GM12878 (cell line): ENCODE measurements at regions not wholly inside any gene's neighbourhood (a gene's known extent, or its start where the extent isn't known, plus 50 kb on each side); places are given as distances from the start of the nearest gene placed in this dataset.

Source experiments
- ATAC-seq: fragments of 200-7000 bp; cut with Tn5 transposase; 3 replicates; pipeline ENCODE4 v1.9.1; 2020; ENCODE audit warnings: mild to moderate bottlenecking, moderate library complexity
- BruUV-seq: library from RNA; stranded (reverse); fragments of 400-500 nt; replicated peaks from 2 replicates; lab custom pipeline; 2021; lab: Mats Ljungman, UMichigan
- CTCF ChIA-PET: fragments of 300-600 bp; sonication (Branson Sonifier 250); formaldehyde crosslinking; extraction: SDS; loops from one replicate; lab custom pipeline; 2021; ENCODE audit warnings: inconsistent platforms; lab: Yijun Ruan, JAX
- POLR2A ChIA-PET: fragments of 350-600 bp; formaldehyde crosslinking; extraction: SDS; loops from one replicate; lab custom pipeline; 2021; ENCODE audit warnings: inconsistent platforms; lab: Charles Lee
- RAD21 ChIA-PET: fragments of 300-600 bp; sonication (Branson Sonifier 250); formaldehyde crosslinking; loops from one replicate; lab custom pipeline; 2023; ENCODE audit warnings: antibody characterized with exemption; ENCODE audit not compliant: unreplicated experiment; lab: Charles Lee
- SMC1A ChIA-PET: fragments of 300-600 bp; sonication (Branson Sonifier 250); formaldehyde crosslinking; loops from one replicate; lab custom pipeline; 2023; ENCODE audit not compliant: unreplicated experiment, uncharacterized antibody; lab: Charles Lee
- DNase-seq: peaks from one replicate; pipeline ENCODE4 v3.0.0-alpha.2; 2011; ENCODE audit warnings: low read depth, low spot score
- FAIRE-seq: peaks from 3 replicates; lab custom pipeline; 2011; peaks lifted over from hg19 to GRCh38; lab: Jason Lieb, UNC
- H2AFZ ChIP-seq: 2 replicates; pipeline ENCODE4 v1.6.0; 2011; ENCODE audit warnings: low read depth, low read length, control low read depth; ENCODE audit not compliant: control insufficient read depth
- H3K27ac ChIP-seq: 2 replicates; pipeline ENCODE4 v1.5.1; 2011; ENCODE audit warnings: control low read depth; ENCODE audit not compliant: control insufficient read depth, insufficient read depth
- H3K27me3 ChIP-seq, 2 experiments: replicated peaks in 1 of 2; 2 replicates each; pipeline versions ENCODE4 v1.6.0 to v1.6.1; 2011; ENCODE audit warnings: low read length in 1 of 2; ENCODE audit not compliant: control insufficient read depth in 2 of 2, insufficient read depth in 2 of 2
- H3K36me3 ChIP-seq, 2 experiments: 2 replicates each; pipeline ENCODE4 v1.5.1; 2011; ENCODE audit warnings: low read length in 1 of 2; ENCODE audit not compliant: control insufficient read depth in 2 of 2, insufficient read depth in 2 of 2
- H3K4me1 ChIP-seq: 2 replicates; pipeline ENCODE4 v1.6.1; 2011; ENCODE audit warnings: mild to moderate bottlenecking, low read length, moderate library complexity, mixed read lengths; ENCODE audit not compliant: control insufficient read depth, insufficient read depth
- H3K4me2 ChIP-seq: 2 replicates; pipeline ENCODE4 v1.6.0; 2011; ENCODE audit warnings: control low read depth; ENCODE audit not compliant: control insufficient read depth, insufficient read depth
- H3K4me3 ChIP-seq: fragments of 200-600 bp; sonication (generic); 2 replicates; pipeline ENCODE4 v1.5.1; 2016
- H3K79me2 ChIP-seq: 2 replicates; pipeline ENCODE4 v1.6.0; 2011; ENCODE audit warnings: low read length; ENCODE audit not compliant: control insufficient read depth, insufficient read depth
- H3K9ac ChIP-seq: 2 replicates; pipeline ENCODE4 v1.8.0; 2011; ENCODE audit warnings: low read length, control low read depth, mixed read lengths; ENCODE audit not compliant: control insufficient read depth, insufficient read depth
- H3K9me3 ChIP-seq: replicated peaks from 3 replicates; pipeline ENCODE4 v1.5.1; 2011; ENCODE audit warnings: mild to moderate bottlenecking, low read length; ENCODE audit not compliant: control insufficient read depth, insufficient read depth
- H4K20me1 ChIP-seq: 2 replicates; pipeline ENCODE4 v1.6.0; 2011; ENCODE audit not compliant: control insufficient read depth, insufficient read depth
- ASH2L ChIP-seq: fragments of 300-600, 200-600 bp; sonication (generic); IDR thresholded peaks from 2 replicates; pipeline ENCODE4 v1.6.1; 2017; ENCODE audit warnings: low read depth, mild to moderate bottlenecking, borderline replicate concordance
- IRF4 ChIP-seq: IDR thresholded peaks from 2 replicates; pipeline ENCODE4 v1.6.1; 2011; ENCODE audit warnings: low read depth, low read length
- JUND ChIP-seq: IDR thresholded peaks from 2 replicates; pipeline ENCODE4 v1.6.1; 2012; ENCODE audit warnings: low read depth, mild to moderate bottlenecking, low read length, improper control_type of control experiment, moderate library complexity
- PML ChIP-seq: IDR thresholded peaks from 2 replicates; pipeline ENCODE4 v1.6.1; 2012; ENCODE audit warnings: low read length, inconsistent platforms
- RAD51 ChIP-seq: fragments of 450-650 bp; IDR thresholded peaks from 2 replicates; pipeline ENCODE4 v1.6.1; 2016; ENCODE audit warnings: moderate library complexity, mild to moderate bottlenecking, inconsistent platforms
- SMAD5 ChIP-seq: IDR thresholded peaks from 2 replicates; pipeline ENCODE4 v1.6.1; 2016; ENCODE audit warnings: antibody characterized with exemption, low read depth
- SPI1 ChIP-seq: IDR thresholded peaks from 2 replicates; pipeline ENCODE4 v1.6.1; 2011; ENCODE audit warnings: low read depth, mild to moderate bottlenecking, low read length, moderate library complexity, borderline replicate concordance; ENCODE audit not compliant: insufficient read depth
- TARDBP ChIP-seq: IDR thresholded peaks from 2 replicates; pipeline ENCODE4 v1.6.1; 2016; ENCODE audit warnings: borderline replicate concordance
- YBX1 ChIP-seq: fragments of 450-650 bp; IDR thresholded peaks from 2 replicates; pipeline ENCODE4 v1.6.1; 2016; ENCODE audit warnings: antibody characterized with exemption
- WGBS: methylation state at CpG from one replicate; pipeline ENCODE4 v1.1.6; 2016; ENCODE audit warnings: low lambda C conversion rate; ENCODE audit not compliant: insufficient replicate concordance, insufficient coverage; ENCODE audit errors: missing lambda C conversion rate; 5-methylcytosine and 5-hydroxymethylcytosine counted together
- in situ Hi-C: fragments of 300-500 bp; cut with MboI; formaldehyde crosslinking; loops from 9 replicates; pipeline ENCODE4 v1.14.3; 2018; ENCODE audit warnings: mixed read lengths
- intact Hi-C: fragments of 100-400 bp; cut with micrococcal nuclease; formaldehyde crosslinking; loops from one replicate; pipeline ENCODE4 v1.14.2; 2022; ENCODE audit not compliant: unreplicated experiment
- TF ChIP-seq, protein P1 (sequence below): IDR thresholded peaks from 2 replicates; pipeline ENCODE4 v1.6.1; 2011; ENCODE audit warnings: low read depth, low read length, improper control_type of control experiment, borderline replicate concordance
- TF ChIP-seq, protein P2 (sequence below): IDR thresholded peaks from 2 replicates; pipeline ENCODE4 v1.6.1; 2012; ENCODE audit warnings: low read depth, low read length, improper control_type of control experiment
- TF ChIP-seq, protein P3 (sequence below): fragments of 450-650 bp; IDR thresholded peaks from 2 replicates; pipeline ENCODE4 v1.6.1; 2016; ENCODE audit warnings: mild to moderate bottlenecking, moderate library complexity, borderline replicate concordance
- TF ChIP-seq, protein P4 (sequence below): fragments of 450-650 bp; formaldehyde crosslinking; IDR thresholded peaks from 2 replicates; pipeline ENCODE4 v1.5.0; 2022; ENCODE audit warnings: mild to moderate bottlenecking, missing genetic modification characterization

DNA sequence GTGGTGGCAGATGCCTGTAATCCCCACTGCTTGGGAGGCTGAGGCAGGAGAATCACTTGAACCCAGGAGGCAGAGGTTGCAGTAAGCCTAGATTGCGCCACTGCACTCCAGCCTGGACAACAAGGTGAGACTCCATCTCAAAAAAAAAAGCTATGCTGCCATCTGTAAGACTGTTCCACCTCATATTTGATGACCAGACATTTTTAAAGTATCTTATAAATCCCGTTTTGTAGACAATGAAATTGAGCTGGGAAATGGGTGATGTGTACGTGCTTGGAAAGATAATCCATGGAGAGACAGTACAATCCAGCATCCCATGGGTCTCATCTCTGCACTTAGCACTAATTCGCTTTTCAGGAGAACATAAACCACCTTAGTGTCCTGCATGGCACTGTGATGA is 126.5 kb upstream of the ATP5MC3 start (continued):
- no peak for TF ChIP-seq YBX1
- TF ChIP-seq, protein P1, sequence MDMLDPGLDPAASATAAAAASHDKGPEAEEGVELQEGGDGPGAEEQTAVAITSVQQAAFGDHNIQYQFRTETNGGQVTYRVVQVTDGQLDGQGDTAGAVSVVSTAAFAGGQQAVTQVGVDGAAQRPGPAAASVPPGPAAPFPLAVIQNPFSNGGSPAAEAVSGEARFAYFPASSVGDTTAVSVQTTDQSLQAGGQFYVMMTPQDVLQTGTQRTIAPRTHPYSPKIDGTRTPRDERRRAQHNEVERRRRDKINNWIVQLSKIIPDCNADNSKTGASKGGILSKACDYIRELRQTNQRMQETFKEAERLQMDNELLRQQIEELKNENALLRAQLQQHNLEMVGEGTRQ = no peak

DNA sequence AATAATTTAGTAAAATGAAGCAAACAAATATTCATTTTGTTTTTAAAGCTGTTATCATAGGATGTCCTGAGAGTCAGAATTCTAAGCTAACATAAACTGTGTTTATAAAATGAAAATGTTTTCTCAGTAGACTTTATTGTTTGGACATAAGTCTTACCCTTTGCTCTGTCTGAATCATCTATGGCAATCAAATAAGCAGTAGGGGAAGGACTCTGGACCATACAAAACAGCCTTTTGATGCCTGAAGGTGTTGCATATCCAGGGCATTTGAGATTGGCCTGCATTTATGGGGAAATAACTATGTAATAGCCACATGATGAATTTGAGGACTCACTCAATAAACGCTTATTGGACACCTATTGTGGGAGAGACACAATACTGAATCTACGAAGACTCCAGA is 123.0 kb upstream of the ATP5MC3 start:
- no peak overlapping the region for H3K9ac ChIP-seq
- DNase-seq (no peak), ATAC-seq (no peak), FAIRE-seq (no peak)
- ChIA-PET POLR2A (no interaction called here), RAD21 (no interaction called here), SMC1A (no interaction called here), CTCF (no interaction called here)
- no peaks in the 10 kb centered on the region for H3K79me2 ChIP-seq
- peaks cover 0 to 2% of the 10 kb centered on the region in 2 experiments; a peak in 1 of 4 replicates for H3K27me3 ChIP-seq
- no peak overlapping the region for H3K4me3 ChIP-seq
- H3K27ac ChIP-seq = no peak overlapping the region
- no peaks in the 10 kb centered on the region for H3K36me3 ChIP-seq
- in situ Hi-C loops (no loop called here), intact Hi-C loops (no loop called here)
- WGBS = 0% methylated on average over 2 of the region's 2 CpGs
- no peak overlapping the region for H2AFZ ChIP-seq
- no peak overlapping the region for H3K4me2 ChIP-seq
- H3K4me1 ChIP-seq = no peaks in the 10 kb centered on the region
- no peaks in the 10 kb centered on the region for H3K9me3 ChIP-seq
- no TSS peak for BruUV-seq
- TF ChIP-seq, protein P2, sequence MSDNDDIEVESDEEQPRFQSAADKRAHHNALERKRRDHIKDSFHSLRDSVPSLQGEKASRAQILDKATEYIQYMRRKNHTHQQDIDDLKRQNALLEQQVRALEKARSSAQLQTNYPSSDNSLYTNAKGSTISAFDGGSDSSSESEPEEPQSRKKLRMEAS = no peak
- TF ChIP-seq SPI1 (no peak), RAD51 (no peak), SMAD5 (no peak), TARDBP (no peak), ASH2L (no peak), JUND (no peak), PML (no peak), IRF4 (no peak)
- TF ChIP-seq, protein P3, sequence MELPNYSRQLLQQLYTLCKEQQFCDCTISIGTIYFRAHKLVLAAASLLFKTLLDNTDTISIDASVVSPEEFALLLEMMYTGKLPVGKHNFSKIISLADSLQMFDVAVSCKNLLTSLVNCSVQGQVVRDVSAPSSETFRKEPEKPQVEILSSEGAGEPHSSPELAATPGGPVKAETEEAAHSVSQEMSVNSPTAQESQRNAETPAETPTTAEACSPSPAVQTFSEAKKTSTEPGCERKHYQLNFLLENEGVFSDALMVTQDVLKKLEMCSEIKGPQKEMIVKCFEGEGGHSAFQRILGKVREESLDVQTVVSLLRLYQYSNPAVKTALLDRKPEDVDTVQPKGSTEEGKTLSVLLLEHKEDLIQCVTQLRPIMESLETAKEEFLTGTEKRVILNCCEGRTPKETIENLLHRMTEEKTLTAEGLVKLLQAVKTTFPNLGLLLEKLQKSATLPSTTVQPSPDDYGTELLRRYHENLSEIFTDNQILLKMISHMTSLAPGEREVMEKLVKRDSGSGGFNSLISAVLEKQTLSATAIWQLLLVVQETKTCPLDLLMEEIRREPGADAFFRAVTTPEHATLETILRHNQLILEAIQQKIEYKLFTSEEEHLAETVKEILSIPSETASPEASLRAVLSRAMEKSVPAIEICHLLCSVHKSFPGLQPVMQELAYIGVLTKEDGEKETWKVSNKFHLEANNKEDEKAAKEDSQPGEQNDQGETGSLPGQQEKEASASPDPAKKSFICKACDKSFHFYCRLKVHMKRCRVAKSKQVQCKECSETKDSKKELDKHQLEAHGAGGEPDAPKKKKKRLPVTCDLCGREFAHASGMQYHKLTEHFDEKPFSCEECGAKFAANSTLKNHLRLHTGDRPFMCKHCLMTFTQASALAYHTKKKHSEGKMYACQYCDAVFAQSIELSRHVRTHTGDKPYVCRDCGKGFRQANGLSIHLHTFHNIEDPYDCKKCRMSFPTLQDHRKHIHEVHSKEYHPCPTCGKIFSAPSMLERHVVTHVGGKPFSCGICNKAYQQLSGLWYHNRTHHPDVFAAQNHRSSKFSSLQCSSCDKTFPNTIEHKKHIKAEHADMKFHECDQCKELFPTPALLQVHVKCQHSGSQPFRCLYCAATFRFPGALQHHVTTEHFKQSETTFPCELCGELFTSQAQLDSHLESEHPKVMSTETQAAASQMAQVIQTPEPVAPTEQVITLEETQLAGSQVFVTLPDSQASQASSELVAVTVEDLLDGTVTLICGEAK = no peak
- TF ChIP-seq, protein P4, sequence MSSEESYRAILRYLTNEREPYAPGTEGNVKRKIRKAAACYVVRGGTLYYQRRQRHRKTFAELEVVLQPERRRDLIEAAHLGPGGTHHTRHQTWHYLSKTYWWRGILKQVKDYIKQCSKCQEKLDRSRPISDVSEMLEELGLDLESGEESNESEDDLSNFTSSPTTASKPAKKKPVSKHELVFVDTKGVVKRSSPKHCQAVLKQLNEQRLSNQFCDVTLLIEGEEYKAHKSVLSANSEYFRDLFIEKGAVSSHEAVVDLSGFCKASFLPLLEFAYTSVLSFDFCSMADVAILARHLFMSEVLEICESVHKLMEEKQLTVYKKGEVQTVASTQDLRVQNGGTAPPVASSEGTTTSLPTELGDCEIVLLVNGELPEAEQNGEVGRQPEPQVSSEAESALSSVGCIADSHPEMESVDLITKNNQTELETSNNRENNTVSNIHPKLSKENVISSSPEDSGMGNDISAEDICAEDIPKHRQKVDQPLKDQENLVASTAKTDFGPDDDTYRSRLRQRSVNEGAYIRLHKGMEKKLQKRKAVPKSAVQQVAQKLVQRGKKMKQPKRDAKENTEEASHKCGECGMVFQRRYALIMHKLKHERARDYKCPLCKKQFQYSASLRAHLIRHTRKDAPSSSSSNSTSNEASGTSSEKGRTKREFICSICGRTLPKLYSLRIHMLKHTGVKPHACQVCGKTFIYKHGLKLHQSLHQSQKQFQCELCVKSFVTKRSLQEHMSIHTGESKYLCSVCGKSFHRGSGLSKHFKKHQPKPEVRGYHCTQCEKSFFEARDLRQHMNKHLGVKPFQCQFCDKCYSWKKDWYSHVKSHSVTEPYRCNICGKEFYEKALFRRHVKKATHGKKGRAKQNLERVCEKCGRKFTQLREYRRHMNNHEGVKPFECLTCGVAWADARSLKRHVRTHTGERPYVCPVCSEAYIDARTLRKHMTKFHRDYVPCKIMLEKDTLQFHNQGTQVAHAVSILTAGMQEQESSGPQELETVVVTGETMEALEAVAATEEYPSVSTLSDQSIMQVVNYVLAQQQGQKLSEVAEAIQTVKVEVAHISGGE = no peak
- TF ChIP-seq, all 136 proteins: peak for 0
- H4K20me1 ChIP-seq = no peaks in the 10 kb centered on the region
